Frontal cortex (tissue), 3 donors: ENCODE measurements at regions not wholly inside any gene's neighbourhood (a gene's known extent, or its start where the extent isn't known, plus 50 kb on each side); places are given as distances from the start of the nearest gene placed in this dataset.
A peak's percentile ranks its signal among the peaks of the same experiment; 100 is the strongest.
"Not testable (repeated sequence)": the region's sequence is repeated elsewhere in the genome, so short reads cannot be mapped to it uniquely, and the experiment has no call there.

ENCODE experiments used
- DNase-seq, 2 donors: peaks; one replicate each; pipeline ENCODE4 v3.0.0; 2012; ENCODE audit warnings: low spot score in 2 of 2
- FAIRE-seq: peaks from 2 replicates; lab custom pipeline; 2012; peaks lifted over from hg19 to GRCh38; lab: Jason Lieb, UNC
- donor health status: control.
- donor health status: control.
- donor health status: control.

GRCh38 chr5:84791730-84792129 lies 407.1 kb upstream of the EDIL3 start:
- DNase-seq (no peak), FAIRE-seq (no peak)

- FAIRE-seq = no peak
- no peak for DNase-seq
Measured at GRCh38 chr5:84791138-84791537, 406.5 kb upstream of the EDIL3 start.

- FAIRE-seq (no peak), DNase-seq (no peak)
Measured at GRCh38 chr5:84790406-84790805, 405.7 kb upstream of the EDIL3 start.

GRCh38 chr5:84783003-84783402 lies 398.3 kb upstream of the EDIL3 start:
- no peak for FAIRE-seq
- DNase-seq = no peak

GRCh38 chr5:84779186-84779585 lies 394.5 kb upstream of the EDIL3 start:
- FAIRE-seq (no peak), DNase-seq (no peak)

- no peak for FAIRE-seq
Measured at GRCh38 chr5:84764227-84764626, 379.5 kb upstream of the EDIL3 start.

GRCh38 chr5:84758008-84758407 lies 373.3 kb upstream of the EDIL3 start:
- FAIRE-seq (no peak), DNase-seq (no peak)

More at GRCh38 chr5:84764227-84764626, 379.5 kb upstream of the EDIL3 start:
- no peak for DNase-seq

GRCh38 chr5:84752780-84753179 lies 368.1 kb upstream of the EDIL3 start:
- no peak for FAIRE-seq
- DNase-seq = no peak

GRCh38 chr5:84748313-84748712 lies 363.6 kb upstream of the EDIL3 start:
- DNase-seq (no peak), FAIRE-seq (no peak)

GRCh38 chr5:84746280-84746679 lies 361.6 kb upstream of the EDIL3 start:
- FAIRE-seq, DNase-seq: not testable (repeated sequence)

GRCh38 chr5:84741056-84741455 lies 356.4 kb upstream of the EDIL3 start:
- DNase-seq (no peak), FAIRE-seq (no peak)

GRCh38 chr5:84729326-84729725 lies 344.6 kb upstream of the EDIL3 start:
- peak in 1 of 2 donors; percentile 1 for DNase-seq
- no peak for FAIRE-seq

GRCh38 chr5:84727708-84728107 lies 343.0 kb upstream of the EDIL3 start:
- peak; percentile 39 for FAIRE-seq

GRCh38 chr5:84725946-84726570 lies 341.4 kb upstream of the EDIL3 start:
- DNase-seq (no peak), FAIRE-seq (no peak)

More at GRCh38 chr5:84727708-84728107, 343.0 kb upstream of the EDIL3 start:
- DNase-seq = no peak

GRCh38 chr5:84724683-84725082 lies 340.0 kb upstream of the EDIL3 start:
- FAIRE-seq = no peak
- no peak for DNase-seq

- DNase-seq (no peak), FAIRE-seq (no peak)
Measured at GRCh38 chr5:84724181-84724580, 339.5 kb upstream of the EDIL3 start.

- DNase-seq = no peak
- FAIRE-seq = no peak
Measured at GRCh38 chr5:84718377-84718776, 333.7 kb upstream of the EDIL3 start.

GRCh38 chr5:84715686-84716085 lies 331.0 kb upstream of the EDIL3 start:
- FAIRE-seq (no peak), DNase-seq (no peak)

GRCh38 chr5:84715091-84715490 lies 330.4 kb upstream of the EDIL3 start:
- FAIRE-seq (no peak), DNase-seq (no peak)

- no peak for DNase-seq
Measured at GRCh38 chr5:84709075-84709474, 324.4 kb upstream of the EDIL3 start.

GRCh38 chr5:84706678-84707641 lies 322.3 kb upstream of the EDIL3 start:
- DNase-seq = no peak
- no peak for FAIRE-seq

More at GRCh38 chr5:84709075-84709474, 324.4 kb upstream of the EDIL3 start:
- no peak for FAIRE-seq
